ENCODE measurements at regions not wholly inside any gene's neighbourhood (a gene's known extent, or its start where the extent isn't known, plus 50 kb on each side); places are given as distances from the start of the nearest gene placed in this dataset.

DNA sequence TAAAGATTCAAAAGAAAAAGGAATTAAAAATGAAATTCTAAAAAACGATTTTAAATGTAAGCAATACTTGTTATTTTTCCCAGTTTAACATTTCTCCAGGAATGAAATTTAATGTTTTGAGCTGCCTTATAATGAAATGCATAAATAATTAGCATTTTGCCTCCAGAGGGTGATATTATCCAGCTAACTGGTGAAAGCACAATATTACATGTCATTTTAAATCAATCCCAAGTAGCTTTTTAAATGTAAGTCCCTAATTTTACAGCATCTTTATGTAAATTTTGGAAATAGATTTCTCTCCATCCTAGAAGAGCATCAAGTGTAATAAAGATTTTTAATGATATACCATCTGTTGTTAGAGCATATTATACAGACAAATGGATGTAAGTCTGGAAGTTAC, 139.1 kb upstream of the P2RY1 start:
- Mint-ChIP-seq H3K27ac (no peak overlapping the region), H3K36me3 (peaks cover 5 to 9% of the 10 kb centered on the region in 2 donors), H3K4me3 (no peak overlapping the region), H3K27me3 (no peaks in the 10 kb centered on the region), H3K9me3 (peaks cover 0 to 8% (median 3%) of the 10 kb centered on the region in 7 donors), H3K4me1 (no peaks in the 10 kb centered on the region)
- DNase-seq (no peak), ATAC-seq (ENCODE audit: low read depth in 2 of 2) (no peak)

DNA sequence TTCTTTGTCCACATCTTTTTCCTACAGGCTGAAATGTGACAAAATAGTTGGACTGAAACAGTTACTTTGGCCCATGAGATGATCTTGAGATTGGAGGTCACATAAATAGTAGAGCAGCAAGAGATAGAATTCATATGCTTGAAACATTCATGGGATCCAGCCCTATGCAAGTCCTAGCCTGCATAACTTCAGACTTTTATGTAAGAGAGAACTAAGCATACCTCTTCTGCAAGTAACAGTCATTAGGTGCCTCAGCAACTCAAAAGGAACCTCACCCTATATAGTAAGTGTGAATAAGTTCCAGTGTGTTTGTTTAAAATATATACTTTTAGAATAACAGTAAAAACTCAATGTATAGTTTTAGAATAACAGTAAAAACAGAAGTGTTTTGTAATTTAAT, 138.0 kb upstream of the P2RY1 start:
- peaks cover 0 to 6% (median 0%) of the 10 kb centered on the region in 3 donors for H3K27me3 Mint-ChIP-seq
- H3K4me3 Mint-ChIP-seq, result no peak overlapping the region
- H3K9me3 Mint-ChIP-seq, result peaks cover 0 to 6% (median 3%) of the 10 kb centered on the region in 7 donors
- DNase-seq (no peak), ATAC-seq (ENCODE audit: low read depth in 2 of 2) (no peak)
- H3K36me3 Mint-ChIP-seq, result peaks cover 0 to 2% of the 10 kb centered on the region in 2 donors
- no peaks in the 10 kb centered on the region for H3K4me1 Mint-ChIP-seq
- no peak overlapping the region for H3K27ac Mint-ChIP-seq

DNA sequence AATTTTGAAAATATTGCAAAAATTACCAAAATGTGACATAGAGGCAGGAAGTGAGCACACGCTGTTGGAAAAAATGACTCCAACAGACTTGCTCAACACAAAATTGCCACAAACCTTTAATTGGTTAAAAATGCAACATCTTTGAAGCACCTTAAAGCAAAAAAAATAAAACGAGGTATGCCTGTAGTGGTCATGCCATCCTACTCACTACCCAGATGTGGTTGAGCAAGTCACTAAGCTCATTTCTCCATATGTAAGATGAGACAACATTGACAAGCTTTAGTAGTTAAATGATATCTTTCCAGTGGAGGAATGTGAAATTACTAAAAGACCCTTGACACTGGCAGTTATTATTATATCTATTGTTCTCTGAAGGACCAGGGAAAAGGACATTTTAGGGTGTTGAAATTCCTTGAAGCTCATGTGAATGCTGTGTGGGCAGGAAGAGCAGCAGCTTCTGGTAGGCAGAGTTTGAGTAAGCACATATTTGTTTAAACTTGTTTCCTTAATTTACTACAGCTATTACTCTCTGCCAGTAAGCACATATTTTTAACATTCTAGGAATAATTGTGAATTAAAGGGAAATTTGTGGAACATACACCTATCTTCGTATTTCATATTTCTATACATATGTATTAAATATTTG, 131.6 kb upstream of the P2RY1 start:
- no peak for ATAC-seq (ENCODE audit: low read depth in 2 of 2)
- Mint-ChIP-seq H3K4me1 (peaks cover 0 to 3% (median 0%) of the 10 kb centered on the region in 3 donors), H3K27ac (no peak overlapping the region), H3K36me3 (no peaks in the 10 kb centered on the region), H3K4me3 (no peak overlapping the region), H3K27me3 (peaks cover 0 to 6% (median 0%) of the 10 kb centered on the region in 3 donors), H3K9me3 (peaks cover 0 to 4% (median 0%) of the 10 kb centered on the region in 7 donors)
- no peak for DNase-seq

DNA sequence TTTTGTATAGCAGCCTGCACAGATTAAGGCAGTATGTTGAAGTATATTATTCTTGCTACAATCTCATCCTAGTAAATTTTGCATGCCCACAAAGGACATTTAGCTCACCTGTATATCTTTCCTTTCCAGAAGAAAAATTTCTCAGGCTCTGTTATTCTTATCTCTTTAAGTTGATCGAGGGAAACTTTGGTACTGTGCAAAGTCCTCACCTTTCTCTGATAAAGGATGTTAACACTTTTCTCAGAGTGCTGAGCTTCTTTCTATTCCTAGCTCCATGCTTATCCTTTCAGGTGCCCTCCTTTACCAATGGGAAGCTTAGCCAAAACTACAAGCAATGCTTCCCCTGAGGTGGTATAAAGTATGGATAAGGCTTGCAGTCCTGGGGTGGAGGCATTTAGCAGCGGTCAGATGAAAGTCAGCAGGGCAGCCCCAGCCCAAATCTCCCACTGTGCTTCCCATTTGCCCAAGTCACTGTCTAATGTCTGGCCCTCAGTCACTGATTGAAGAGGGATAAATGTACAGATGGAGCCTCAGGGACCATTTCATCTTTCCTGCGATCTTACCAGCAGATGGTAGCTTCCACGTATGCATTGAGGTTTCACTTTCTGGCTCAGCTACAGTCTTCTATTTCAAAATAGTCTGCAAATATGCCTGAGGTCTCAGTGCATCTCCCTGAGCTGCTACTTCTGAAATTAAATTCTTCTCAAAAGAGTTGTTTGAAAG, 127.8 kb upstream of the P2RY1 start:
- Mint-ChIP-seq H3K4me1 (peaks cover 0 to 3% (median 0%) of the 10 kb centered on the region in 3 donors), H3K36me3 (no peaks in the 10 kb centered on the region), H3K27ac (no peak overlapping the region), H3K4me3 (peak overlapping the region in 1 of 8 donors; percentile 26), H3K27me3 (no peaks in the 10 kb centered on the region), H3K9me3 (no peaks in the 10 kb centered on the region)
- ATAC-seq (ENCODE audit: low read depth in 2 of 2), result no peak
- no peak for DNase-seq

DNA sequence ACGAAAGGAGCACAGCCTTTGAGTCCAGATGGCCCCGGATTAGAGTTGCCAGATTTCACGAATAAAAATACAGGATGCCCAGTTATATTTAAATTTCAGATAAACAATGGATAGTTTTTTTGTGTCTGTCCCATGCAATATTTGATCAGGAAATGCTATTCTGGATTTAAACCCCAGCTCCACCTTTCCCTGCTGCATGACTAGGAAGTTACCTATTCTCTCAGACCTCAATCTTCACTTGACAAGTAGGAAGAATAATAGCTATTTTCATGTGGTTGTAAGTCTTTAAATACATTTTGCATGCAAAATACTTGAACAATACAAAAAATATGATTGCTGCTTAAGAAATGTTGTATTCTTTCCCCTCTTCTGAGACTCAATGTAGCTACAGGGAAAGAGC, 125.3 kb upstream of the P2RY1 start:
- Mint-ChIP-seq H3K36me3 (no peaks in the 10 kb centered on the region), H3K9me3 (no peaks in the 10 kb centered on the region), H3K27me3 (no peaks in the 10 kb centered on the region), H3K4me1 (peaks cover 0 to 3% (median 0%) of the 10 kb centered on the region in 3 donors), H3K27ac (no peak overlapping the region), H3K4me3 (no peak overlapping the region)
- ATAC-seq (ENCODE audit: low read depth in 2 of 2), result no peak
- no peak for DNase-seq

DNA sequence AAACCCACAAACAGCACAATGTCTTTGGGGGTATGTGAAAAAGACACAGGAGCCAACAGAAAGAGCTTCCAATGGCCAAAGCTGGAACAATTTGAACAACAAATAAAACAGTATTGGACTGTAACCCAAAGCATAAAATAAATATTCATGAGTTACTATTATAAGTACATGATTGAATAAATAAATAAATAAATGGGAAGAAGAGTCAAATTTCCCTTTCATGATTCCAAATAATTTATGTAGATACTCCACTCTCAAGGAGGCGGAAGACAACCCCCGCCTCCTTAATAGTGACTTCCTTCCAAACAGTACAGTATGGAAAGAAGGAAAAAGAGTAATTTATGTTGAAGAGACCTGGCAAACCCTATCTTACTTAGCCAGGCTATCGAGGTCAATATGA, 124.4 kb upstream of the P2RY1 start:
- Mint-ChIP-seq H3K27me3 (no peaks in the 10 kb centered on the region), H3K9me3 (no peaks in the 10 kb centered on the region), H3K36me3 (no peaks in the 10 kb centered on the region), H3K4me3 (no peak overlapping the region), H3K27ac (no peak overlapping the region), H3K4me1 (peaks cover 0 to 3% (median 0%) of the 10 kb centered on the region in 3 donors)
- DNase-seq (no peak), ATAC-seq (ENCODE audit: low read depth in 2 of 2) (no peak)

DNA sequence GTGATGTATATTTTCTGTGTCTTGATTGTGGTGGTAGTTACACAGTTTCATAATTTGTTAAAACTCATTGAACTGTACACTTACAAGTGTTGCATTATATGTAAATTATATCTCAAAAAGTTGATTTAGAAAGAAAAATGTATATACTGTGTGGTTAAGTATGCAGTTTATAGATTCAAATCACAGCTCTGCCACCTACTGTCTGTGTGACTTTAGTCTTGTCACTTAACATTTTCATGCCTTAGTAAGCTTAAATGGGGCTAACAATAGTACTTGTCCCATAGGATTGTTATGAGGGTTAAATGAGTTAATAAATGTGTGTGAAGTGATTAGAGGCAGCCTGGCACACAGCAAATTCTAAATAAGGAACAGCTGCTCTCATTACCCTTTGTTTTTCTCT, 120.9 kb upstream of the P2RY1 start:
- Mint-ChIP-seq H3K36me3 (no peaks in the 10 kb centered on the region), H3K9me3 (no peaks in the 10 kb centered on the region), H3K27me3 (peaks cover 3 to 10% (median 10%) of the 10 kb centered on the region in 3 donors), H3K27ac (no peak overlapping the region), H3K4me3 (no peak overlapping the region), H3K4me1 (peaks cover 0 to 6% (median 0%) of the 10 kb centered on the region in 3 donors)
- ATAC-seq (ENCODE audit: low read depth in 2 of 2) (no peak), DNase-seq (no peak)

DNA sequence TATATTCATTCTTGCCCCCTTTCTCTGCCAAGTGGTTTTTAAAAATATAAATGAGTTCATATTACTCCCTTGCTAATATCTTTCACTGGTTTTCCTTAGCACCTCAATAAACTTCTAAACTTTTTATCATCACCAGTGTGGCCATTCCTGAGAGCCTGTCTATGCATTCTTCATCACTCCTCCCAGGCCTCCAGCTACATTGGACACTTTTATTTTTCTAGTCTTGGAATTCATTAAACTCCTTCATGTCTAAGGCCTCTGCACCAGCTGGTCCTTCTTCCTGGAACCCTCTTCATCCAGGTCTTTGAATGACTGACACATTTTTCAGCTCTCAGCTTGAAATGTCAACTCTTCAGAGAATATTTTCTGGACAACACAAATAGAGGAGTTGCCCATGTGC, 120.4 kb upstream of the P2RY1 start:
- DNase-seq (no peak), ATAC-seq (ENCODE audit: low read depth in 2 of 2) (no peak)
- Mint-ChIP-seq H3K27ac (no peak overlapping the region), H3K36me3 (no peaks in the 10 kb centered on the region), H3K4me1 (peaks cover 0 to 6% (median 0%) of the 10 kb centered on the region in 3 donors), H3K4me3 (no peak overlapping the region), H3K27me3 (peaks cover 6 to 12% (median 10%) of the 10 kb centered on the region in 3 donors), H3K9me3 (no peaks in the 10 kb centered on the region)

DNA sequence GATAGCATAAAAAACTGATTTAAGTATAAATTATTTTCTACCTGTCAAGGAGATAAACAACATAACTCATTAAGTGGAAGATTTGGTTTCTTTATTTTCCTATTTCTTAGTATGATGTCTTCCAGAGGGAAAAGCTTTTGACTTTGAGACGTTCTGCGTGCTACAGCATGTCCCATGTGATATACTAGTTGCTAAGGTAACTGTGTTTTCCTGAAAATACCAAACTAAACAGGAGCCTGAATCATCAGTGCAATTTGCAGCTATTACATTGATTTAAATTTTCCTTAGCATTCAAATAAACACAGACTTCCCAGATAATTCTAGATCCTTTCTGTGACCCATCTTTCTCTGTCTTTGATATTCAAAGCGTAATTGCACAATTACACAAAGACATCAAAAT, 117.7 kb upstream of the P2RY1 start:
- Mint-ChIP-seq H3K4me3 (no peak overlapping the region), H3K4me1 (peaks cover 0 to 6% (median 0%) of the 10 kb centered on the region in 3 donors), H3K36me3 (peaks cover 0 to 5% of the 10 kb centered on the region in 2 donors), H3K9me3 (peaks cover 0 to 5% (median 0%) of the 10 kb centered on the region in 7 donors), H3K27me3 (peaks cover 19 to 25% (median 24%) of the 10 kb centered on the region in 3 donors), H3K27ac (no peak overlapping the region)
- DNase-seq, result no peak
- no peak for ATAC-seq (ENCODE audit: low read depth in 2 of 2)

DNA sequence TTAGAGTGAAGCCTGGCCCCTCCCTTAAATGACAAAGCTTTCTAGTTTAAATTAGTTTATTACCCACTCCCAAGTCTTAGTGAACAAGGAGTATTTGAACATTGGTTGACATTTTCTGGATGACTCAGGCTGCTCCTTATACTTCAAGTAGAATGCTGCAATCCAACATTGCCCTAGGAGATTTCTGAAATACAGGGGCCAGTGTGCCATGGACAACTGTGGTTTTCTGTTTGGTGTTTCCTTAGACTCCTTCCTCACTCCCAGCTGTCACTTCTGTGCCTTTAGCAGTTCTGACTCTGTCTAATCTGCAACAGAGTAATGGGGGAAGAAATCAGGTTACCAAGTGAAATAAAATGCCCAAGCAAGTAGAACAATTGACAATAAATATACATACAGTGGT, 116.1 kb upstream of the P2RY1 start:
- no peak overlapping the region for H3K27ac Mint-ChIP-seq
- H3K4me3 Mint-ChIP-seq, result no peak overlapping the region
- H3K27me3 Mint-ChIP-seq, result peaks cover 26 to 29% (median 28%) of the 10 kb centered on the region in 3 donors
- no peak for DNase-seq
- H3K4me1 Mint-ChIP-seq, result peaks cover 0 to 6% (median 0%) of the 10 kb centered on the region in 3 donors
- no peak for ATAC-seq (ENCODE audit: low read depth in 2 of 2)
- peaks cover 0 to 11% (median 0%) of the 10 kb centered on the region in 7 donors for H3K9me3 Mint-ChIP-seq
- H3K36me3 Mint-ChIP-seq, result peaks cover 0 to 5% of the 10 kb centered on the region in 2 donors

DNA sequence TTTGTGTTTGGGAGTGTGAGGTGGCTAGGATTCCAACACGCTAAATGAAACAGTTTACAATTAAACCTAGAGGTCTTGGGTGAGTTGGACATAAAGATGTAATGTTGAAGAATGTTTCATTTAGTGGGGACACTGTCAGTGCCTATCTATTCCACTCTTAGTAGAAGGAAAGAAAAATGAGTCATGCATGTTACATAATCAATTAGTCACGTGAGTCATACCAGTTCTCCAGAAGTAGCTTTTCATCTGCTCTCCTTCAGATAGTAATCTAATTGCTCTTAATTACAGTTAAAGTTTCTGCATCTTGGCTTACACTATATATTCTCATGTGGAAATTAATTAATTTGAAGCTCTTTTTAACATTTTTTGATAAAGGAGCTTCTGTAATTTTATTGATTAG, 115.7 kb upstream of the P2RY1 start:
- Mint-ChIP-seq H3K4me3 (no peak overlapping the region), H3K4me1 (peaks cover 0 to 6% (median 0%) of the 10 kb centered on the region in 3 donors), H3K36me3 (peaks cover 0 to 5% of the 10 kb centered on the region in 2 donors), H3K9me3 (peaks cover 0 to 11% (median 0%) of the 10 kb centered on the region in 7 donors), H3K27ac (no peak overlapping the region), H3K27me3 (peaks cover 29 to 32% (median 30%) of the 10 kb centered on the region in 3 donors)
- ATAC-seq (ENCODE audit: low read depth in 2 of 2), result no peak
- DNase-seq, result no peak

DNA sequence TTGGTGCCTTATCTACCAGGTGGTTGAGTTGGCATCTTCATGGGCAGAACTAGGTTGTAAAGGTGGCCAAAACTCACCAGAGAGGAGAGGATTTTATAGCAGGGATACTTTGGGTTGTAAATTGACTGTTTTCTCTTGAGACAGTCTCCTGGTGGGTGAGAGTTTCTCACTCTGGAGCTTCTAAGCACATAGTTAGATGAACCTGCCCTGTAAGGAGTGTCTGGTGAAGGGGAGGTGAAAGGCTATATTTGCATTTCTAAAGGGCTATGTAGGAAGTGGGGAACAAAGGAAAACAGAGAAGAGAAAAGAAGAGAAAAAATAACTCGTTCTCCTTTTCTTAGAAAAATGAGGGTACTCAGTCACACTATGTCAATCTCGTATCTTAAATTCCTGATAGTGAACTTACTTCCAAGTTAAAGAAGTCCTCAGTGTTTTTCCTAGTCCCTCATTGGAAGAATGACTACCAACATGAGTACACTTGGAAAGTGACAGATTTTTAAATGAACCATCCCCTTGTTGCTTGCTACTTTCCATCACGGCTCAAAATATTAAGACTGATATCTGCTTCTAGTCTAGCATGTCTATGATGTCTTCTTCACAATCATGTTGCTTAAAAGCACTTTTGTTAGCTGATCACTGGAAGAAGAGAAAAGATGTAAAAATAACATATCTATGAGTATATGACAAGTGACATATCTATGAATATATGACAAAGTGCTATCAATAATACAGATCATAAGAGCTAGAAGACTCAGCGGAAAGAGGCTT, 113.8 kb upstream of the P2RY1 start:
- H3K4me3 Mint-ChIP-seq, result no peak overlapping the region
- H3K36me3 Mint-ChIP-seq, result peaks cover 0 to 5% of the 10 kb centered on the region in 2 donors
- ATAC-seq (ENCODE audit: low read depth in 2 of 2) (no peak), DNase-seq (no peak)
- H3K27me3 Mint-ChIP-seq, result peaks cover 28 to 32% (median 29%) of the 10 kb centered on the region in 3 donors
- H3K4me1 Mint-ChIP-seq, result peaks cover 0 to 5% (median 0%) of the 10 kb centered on the region in 3 donors
- H3K9me3 Mint-ChIP-seq, result peaks cover 0 to 11% (median 0%) of the 10 kb centered on the region in 7 donors
- no peak overlapping the region for H3K27ac Mint-ChIP-seq

DNA sequence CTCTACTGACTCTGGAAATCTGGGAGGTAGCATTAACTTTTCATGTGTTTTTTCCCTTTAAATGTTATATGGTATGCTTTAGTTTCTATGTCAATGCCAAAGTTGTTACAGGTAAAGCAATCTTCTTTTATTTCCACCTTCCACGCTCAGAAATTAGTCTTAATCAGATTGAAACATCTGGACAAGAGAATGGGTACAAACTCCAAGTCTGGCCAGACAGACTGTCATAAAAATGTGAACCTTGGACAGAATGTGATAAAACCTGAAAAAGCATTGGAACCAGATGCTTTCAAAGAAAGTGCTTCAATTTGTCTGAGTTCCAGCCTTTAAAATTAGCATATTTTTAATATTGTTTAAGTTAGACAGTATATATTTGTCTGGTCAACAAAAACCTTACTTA, 110.7 kb upstream of the P2RY1 start:
- Mint-ChIP-seq H3K4me1 (no peaks in the 10 kb centered on the region), H3K36me3 (peaks cover 0 to 5% of the 10 kb centered on the region in 2 donors), H3K27ac (no peak overlapping the region), H3K9me3 (peaks cover 0 to 11% (median 0%) of the 10 kb centered on the region in 7 donors), H3K27me3 (peaks cover 18 to 24% (median 23%) of the 10 kb centered on the region in 3 donors), H3K4me3 (no peak overlapping the region)
- no peak for DNase-seq
- ATAC-seq (ENCODE audit: low read depth in 2 of 2), result no peak

Data from naive B cell (primary cell).